Colonic mucosa (tissue), 4 donors: ENCODE measurements at regions not wholly inside any gene's neighbourhood (a gene's known extent, or its start where the extent isn't known, plus 50 kb on each side); places are given as distances from the start of the nearest gene placed in this dataset.
"Not testable (repeated sequence)": the region's sequence is repeated elsewhere in the genome, so short reads cannot be mapped to it uniquely, and the experiment has no call there.

Experiments
- DNase-seq: peaks from one replicate; pipeline ENCODE4 v3.0.0-alpha.2; 2020
- H3K27ac ChIP-seq: fragments of 200-600 bp; one replicate; pipeline ENCODE4 v1.8.0; 2021
- H3K27me3 ChIP-seq: fragments of 200-600 bp; one replicate; pipeline ENCODE4 v1.8.0; 2021
- H3K36me3 ChIP-seq: fragments of 200-600 bp; one replicate; pipeline ENCODE4 v1.8.0; 2021
- H3K4me1 ChIP-seq: fragments of 200-600 bp; one replicate; pipeline ENCODE4 v1.8.0; 2021; ENCODE audit warnings: mild to moderate bottlenecking
- H3K4me3 ChIP-seq: fragments of 200-600 bp; one replicate; pipeline ENCODE4 v1.8.0; 2021
- H3K9ac ChIP-seq, 2 donors: one replicate each; pipeline ENCODE4 v1.7.0; 2013; ENCODE audit warnings: control low read depth in 2 of 2, low read depth in 2 of 2, low read length in 2 of 2
- H3K9me3 ChIP-seq: fragments of 200-600 bp; one replicate; pipeline ENCODE4 v1.8.0; 2021
- intact Hi-C: fragments of 100-400 bp; cut with DNase I; formaldehyde crosslinking; loops from one replicate; pipeline ENCODE4 v1.14.1; 2022
- TF ChIP-seq, protein P1 (sequence below): fragments of 200-600 bp; IDR thresholded peaks from one replicate; pipeline ENCODE4 v1.8.0; 2022; ENCODE audit warnings: antibody characterized with exemption, mild to moderate bottlenecking
- donor health status: healthy.
- donor health status: DM: no; HTN: no; CAD: no.
- donor health status: DM: no; HTN: no; CAD: no.

DNA sequence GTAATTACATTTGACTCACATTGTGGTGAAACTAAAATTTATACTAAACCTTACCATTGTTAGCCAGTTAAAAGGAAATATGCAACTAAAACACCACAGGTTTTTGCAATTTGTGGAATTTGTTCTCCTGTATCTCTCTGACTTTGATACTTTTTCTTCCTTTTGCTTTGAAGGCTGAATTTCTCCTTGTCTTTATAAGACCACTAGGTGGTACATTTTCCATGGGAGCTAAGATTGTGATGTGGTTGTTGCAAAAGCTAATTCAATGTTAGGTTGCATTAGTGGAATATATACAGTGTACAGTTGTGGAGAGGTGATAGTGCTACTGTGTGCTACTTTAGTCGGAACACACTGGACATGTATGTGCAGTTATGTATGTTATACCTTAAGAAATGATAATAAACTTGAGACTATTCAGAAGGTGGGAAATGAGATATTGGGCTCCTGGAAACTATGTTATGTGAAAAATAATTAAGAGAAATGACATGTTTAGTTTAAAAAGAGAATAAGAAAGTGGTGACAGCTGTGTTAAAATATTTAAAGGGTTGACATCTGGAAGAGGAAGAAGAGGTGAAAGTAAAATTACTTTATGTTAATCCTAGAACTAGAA lies 70.3 kb downstream of the ARL9 start:
- Histone ChIP-seq H3K9ac (no peak overlapping the region), H3K27me3 (no peaks in the 10 kb centered on the region), H3K4me3 (no peak overlapping the region), H3K9me3 (no peaks in the 10 kb centered on the region), H3K36me3 (no peaks in the 10 kb centered on the region), H3K27ac (no peak overlapping the region), H3K4me1 (no peaks in the 10 kb centered on the region)
- intact Hi-C loops: loop anchor here (5.0 kb wide), 1 partner anchor 226 kb away; no protein-coding TSS in a partner anchor
- DNase-seq: no peak
- TF ChIP-seq, protein P1, sequence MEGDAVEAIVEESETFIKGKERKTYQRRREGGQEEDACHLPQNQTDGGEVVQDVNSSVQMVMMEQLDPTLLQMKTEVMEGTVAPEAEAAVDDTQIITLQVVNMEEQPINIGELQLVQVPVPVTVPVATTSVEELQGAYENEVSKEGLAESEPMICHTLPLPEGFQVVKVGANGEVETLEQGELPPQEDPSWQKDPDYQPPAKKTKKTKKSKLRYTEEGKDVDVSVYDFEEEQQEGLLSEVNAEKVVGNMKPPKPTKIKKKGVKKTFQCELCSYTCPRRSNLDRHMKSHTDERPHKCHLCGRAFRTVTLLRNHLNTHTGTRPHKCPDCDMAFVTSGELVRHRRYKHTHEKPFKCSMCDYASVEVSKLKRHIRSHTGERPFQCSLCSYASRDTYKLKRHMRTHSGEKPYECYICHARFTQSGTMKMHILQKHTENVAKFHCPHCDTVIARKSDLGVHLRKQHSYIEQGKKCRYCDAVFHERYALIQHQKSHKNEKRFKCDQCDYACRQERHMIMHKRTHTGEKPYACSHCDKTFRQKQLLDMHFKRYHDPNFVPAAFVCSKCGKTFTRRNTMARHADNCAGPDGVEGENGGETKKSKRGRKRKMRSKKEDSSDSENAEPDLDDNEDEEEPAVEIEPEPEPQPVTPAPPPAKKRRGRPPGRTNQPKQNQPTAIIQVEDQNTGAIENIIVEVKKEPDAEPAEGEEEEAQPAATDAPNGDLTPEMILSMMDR: peak; percentile 36

DNA sequence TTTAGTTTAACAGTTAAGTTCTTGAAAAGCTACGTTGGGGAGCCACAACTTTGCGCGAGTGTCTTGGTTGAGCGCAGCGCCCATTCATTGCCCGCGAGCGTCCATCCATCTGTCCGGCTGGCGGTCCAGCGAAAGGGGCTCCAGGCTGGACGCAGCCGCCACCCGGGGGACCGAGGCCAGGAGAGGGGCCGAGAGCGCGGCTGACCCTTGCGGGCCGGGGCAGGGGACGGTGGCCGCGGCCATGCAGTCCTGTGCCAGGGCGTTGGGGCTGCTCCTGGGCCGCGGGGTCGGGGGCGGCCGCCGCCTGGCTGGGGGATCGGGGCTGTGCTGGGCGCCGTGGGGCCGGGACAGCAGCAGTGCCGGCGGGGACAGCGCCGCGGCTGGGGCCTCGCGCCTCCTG lies 86.8 kb downstream of the ARL9 start:
- DNase-seq, H3K27me3 ChIP-seq, H3K36me3 ChIP-seq, H3K4me1 ChIP-seq, H3K9me3 ChIP-seq, intact Hi-C loops, H3K27ac ChIP-seq, H3K9ac ChIP-seq, H3K4me3 ChIP-seq: not testable (repeated sequence)
